K562 (cell line): ENCODE measurements at regions not wholly inside any gene's neighbourhood (a gene's known extent, or its start where the extent isn't known, plus 50 kb on each side); places are given as distances from the start of the nearest gene placed in this dataset.

Source experiments
- CBFA2T2 ChIP-seq: fragments of 450-650 bp; conservative IDR thresholded peaks from 2 replicates; pipeline ENCODE4 v1.6.1; 2017; ENCODE audit warnings: mild to moderate bottlenecking
- FOXJ2 ChIP-seq: fragments of 200-800 bp; sonication (Bioruptor generic); IDR thresholded peaks from 2 replicates; pipeline ENCODE4 v1.6.1; 2016; ENCODE audit warnings: missing genetic modification characterization, missing compliant biosample characterization
- MAZ ChIP-seq, 2 experiments: fragments of 450-650 bp in 1 of 2; sonication (generic) in 1 of 2; formaldehyde crosslinking; IDR thresholded peaks in 1 of 2; conservative IDR thresholded peaks in 1 of 2; 2 replicates each; pipeline versions ENCODE4 v1.4.0 to v1.5.0; 2020; ENCODE audit warnings: mild to moderate bottlenecking in 1 of 2, missing genetic modification reagents in 1 of 2
- RREB1 ChIP-seq: fragments of 250-450 bp; sonication (Bioruptor Pico); IDR thresholded peaks from 2 replicates; pipeline ENCODE4 v1.4.0; 2020
- SRSF1 ChIP-seq: fragments of 200-400 bp; formaldehyde crosslinking; IDR thresholded peaks from 2 replicates; pipeline ENCODE4 v1.6.1; 2017; ENCODE audit warnings: mild to moderate bottlenecking, low read depth, low read length, moderate library complexity
- ZBTB7A ChIP-seq: IDR thresholded peaks from 2 replicates; pipeline ENCODE4 v1.6.1; 2011; ENCODE audit warnings: low read depth, mild to moderate bottlenecking, low read length, moderate library complexity, borderline replicate concordance; ENCODE audit not compliant: control insufficient read depth
- ZNF174 ChIP-seq: fragments of 250-450 bp; sonication (Bioruptor Pico); IDR thresholded peaks from 2 replicates; pipeline ENCODE4 v1.4.0; 2020; ENCODE audit warnings: mild to moderate bottlenecking
- TF ChIP-seq, protein P1 (sequence below): fragments of 250-450 bp; sonication (Bioruptor Pico); IDR thresholded peaks from 2 replicates; pipeline ENCODE4 v1.8.0; 2022; ENCODE audit warnings: moderate library complexity, mild to moderate bottlenecking, inconsistent platforms

DNA sequence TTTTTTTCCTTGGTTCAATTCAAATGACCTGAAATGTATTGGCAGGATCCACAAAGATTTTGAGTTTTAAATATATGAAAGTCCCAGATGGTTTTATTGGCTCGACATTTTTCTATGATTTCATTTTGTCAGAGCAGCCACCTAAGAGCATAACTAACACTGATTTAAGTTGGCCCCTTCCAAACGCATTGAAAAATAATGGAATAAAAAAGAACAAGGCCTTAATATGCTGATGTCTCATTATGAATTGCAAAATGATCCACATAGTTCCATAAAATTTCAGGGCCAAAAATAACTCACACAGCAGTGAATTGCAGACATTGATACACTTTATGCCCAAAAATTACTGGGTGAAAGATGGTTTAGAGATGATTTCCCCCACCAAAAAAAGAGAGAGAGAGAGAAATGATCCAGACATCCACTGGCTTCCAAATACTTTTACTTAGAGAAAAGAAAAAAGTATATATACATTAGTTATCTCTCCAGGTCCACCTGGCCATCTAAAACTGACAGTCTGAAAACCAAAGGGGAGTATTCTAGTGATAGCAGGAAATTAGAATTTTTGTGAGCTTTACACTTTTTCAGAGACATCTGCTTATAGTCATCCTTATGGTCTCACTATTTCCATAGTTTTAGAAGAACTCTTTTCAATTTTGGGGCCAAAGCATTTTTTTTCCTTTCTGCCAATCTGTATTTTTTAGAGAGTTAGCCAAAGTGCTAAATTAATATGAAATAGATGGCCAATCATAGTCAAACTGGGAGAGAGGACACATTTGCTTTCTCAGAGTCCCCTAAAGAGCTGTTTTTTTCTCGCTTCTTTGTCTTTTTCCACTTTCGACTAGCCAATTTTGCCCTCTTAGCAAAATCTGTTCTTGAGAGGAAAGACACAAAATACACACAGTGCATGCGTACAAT lies 213.5 kb upstream of the RND3 start (continued):
- TF ChIP-seq RREB1 (no peak), ZBTB7A (no peak), MAZ (CRISPR knock-in tag; conservative IDR thresholded peaks at IDR 0.05 in 1 of 2, IDR thresholded peaks at IDR 0.05 in 1 of 2) (no peak), SRSF1 (no peak), ZNF174 (CRISPR knock-in tag) (no peak), CBFA2T2 (no peak), FOXJ2 (tag) (no peak)
- TF ChIP-seq, protein P1, sequence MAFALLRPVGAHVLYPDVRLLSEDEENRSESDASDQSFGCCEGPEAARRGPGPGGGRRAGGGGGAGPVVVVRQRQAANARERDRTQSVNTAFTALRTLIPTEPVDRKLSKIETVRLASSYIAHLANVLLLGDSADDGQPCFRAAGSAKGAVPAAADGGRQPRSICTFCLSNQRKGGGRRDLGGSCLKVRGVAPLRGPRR (CRISPR knock-in tag) = no peak
